ENCODE measurements at regions not wholly inside any gene's neighbourhood (a gene's known extent, or its start where the extent isn't known, plus 50 kb on each side); places are given as distances from the start of the nearest gene placed in this dataset.

DNA sequence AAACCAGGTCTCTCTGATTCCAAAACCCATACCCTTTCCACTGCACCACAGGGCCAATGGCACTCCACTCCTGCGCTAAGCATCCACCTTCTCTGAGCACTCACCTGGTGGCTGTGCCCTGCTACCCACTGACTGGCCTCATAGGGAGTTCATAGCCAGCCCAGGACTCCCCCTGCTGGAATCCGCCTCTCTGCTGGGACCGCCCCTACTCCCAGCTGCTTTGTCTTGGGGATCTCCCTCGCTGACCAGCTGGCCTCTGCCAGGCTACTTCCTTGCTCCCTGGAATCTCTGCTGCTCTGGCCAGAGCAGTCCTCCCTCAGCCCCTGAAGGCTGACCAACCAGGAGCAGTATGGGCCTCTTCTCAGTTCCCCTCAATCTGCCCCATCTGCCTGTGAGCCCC lies 129.7 kb downstream of the FAXC start:
- in situ Hi-C loops (cut with MboI; ENCODE audit: low sequenced_read_pairs, unreplicated experiment), result no loop called here
- peak; percentile 35 for DNase-seq (ENCODE audit: low spot score)
- TF ChIP-seq, protein P1, sequence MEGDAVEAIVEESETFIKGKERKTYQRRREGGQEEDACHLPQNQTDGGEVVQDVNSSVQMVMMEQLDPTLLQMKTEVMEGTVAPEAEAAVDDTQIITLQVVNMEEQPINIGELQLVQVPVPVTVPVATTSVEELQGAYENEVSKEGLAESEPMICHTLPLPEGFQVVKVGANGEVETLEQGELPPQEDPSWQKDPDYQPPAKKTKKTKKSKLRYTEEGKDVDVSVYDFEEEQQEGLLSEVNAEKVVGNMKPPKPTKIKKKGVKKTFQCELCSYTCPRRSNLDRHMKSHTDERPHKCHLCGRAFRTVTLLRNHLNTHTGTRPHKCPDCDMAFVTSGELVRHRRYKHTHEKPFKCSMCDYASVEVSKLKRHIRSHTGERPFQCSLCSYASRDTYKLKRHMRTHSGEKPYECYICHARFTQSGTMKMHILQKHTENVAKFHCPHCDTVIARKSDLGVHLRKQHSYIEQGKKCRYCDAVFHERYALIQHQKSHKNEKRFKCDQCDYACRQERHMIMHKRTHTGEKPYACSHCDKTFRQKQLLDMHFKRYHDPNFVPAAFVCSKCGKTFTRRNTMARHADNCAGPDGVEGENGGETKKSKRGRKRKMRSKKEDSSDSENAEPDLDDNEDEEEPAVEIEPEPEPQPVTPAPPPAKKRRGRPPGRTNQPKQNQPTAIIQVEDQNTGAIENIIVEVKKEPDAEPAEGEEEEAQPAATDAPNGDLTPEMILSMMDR (IDR thresholded peaks at IDR 0.05; ENCODE audit: borderline replicate concordance, control extremely low read depth, extremely low read depth, insufficient read depth, missing control alignments), result no peak

DNA sequence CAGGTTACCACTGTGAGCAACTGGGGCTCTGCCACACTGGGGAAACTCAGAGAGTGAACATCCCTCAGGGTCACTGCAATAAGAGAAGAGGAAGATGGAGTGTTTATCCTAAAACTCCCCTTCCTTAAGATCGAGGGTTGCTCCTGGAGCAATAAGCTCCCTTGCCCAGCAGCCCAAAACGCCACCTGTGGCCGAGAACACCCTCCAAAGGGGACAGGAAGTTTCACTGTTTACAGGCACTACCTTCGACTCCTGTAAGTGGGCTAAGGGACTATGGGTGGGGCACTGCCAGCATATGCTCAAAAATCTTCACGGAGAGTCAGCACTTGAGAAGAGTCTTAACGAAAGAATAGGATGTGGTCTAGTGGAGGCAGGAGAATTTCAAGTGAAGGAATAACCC lies 132.5 kb downstream of the FAXC start:
- TF ChIP-seq, protein P1 (IDR thresholded peaks at IDR 0.05; ENCODE audit: borderline replicate concordance, control extremely low read depth, extremely low read depth, insufficient read depth, missing control alignments), result no peak
- in situ Hi-C loops (cut with MboI; ENCODE audit: low sequenced_read_pairs, unreplicated experiment), result no loop called here
- no peak for DNase-seq (ENCODE audit: low spot score)

DNA sequence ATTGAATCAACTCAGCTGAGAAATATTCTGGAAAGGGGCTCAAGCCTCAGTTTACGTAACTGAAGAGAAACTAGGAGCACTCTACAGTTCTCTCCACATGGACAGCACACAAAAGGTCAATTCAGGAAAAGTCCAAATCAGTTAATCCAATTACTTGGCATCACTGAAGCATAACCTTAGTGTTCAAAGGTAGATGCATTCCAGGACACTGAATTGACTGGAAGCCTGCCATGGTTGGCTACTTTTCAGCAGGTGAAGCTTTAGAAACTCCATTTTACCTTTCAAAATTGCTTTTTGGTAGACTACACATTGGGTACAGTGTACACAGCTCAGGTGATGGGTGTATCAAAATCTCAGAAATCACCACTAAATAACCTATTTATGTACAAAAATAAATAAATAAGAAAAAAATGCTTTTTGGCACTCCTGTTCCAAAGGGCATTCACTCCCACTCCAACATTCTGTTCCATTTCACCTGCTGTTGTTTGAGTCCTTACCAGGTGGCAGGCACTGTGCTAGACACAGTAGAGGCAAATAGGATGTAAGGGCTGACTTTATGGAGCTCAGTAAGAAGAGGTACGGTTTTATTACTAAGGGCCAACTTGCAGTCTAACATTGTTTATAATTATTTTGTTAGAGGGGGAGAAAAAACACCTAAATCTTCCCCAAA lies 153.4 kb downstream of the FAXC start:
- DNase-seq (ENCODE audit: low spot score), result no peak
- TF ChIP-seq, protein P1 (IDR thresholded peaks at IDR 0.05; ENCODE audit: borderline replicate concordance, control extremely low read depth, extremely low read depth, insufficient read depth, missing control alignments), result no peak
- in situ Hi-C loops (cut with MboI; ENCODE audit: low sequenced_read_pairs, unreplicated experiment), result no loop called here

DNA sequence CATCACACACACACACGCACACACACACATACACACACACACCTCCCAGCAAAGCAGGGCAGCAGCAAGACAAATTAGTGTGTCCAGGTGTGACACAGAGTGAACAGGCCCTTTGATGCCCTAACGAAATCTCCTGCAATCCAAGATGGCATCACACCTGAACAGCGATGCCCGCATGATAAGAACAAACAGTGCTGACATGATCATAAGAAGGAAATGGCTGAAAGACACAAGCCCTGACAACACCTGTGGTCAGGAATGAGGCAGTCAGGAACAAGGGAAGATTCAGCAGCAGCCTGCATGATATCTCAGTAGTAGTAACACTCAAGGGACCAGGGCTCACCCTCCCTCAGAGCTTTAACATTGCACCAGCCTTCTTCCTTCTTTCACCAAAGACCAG lies 156.9 kb downstream of the FAXC start:
- TF ChIP-seq, protein P1 (IDR thresholded peaks at IDR 0.05; ENCODE audit: borderline replicate concordance, control extremely low read depth, extremely low read depth, insufficient read depth, missing control alignments), result no peak
- in situ Hi-C loops (cut with MboI; ENCODE audit: low sequenced_read_pairs, unreplicated experiment), result no loop called here
- no peak for DNase-seq (ENCODE audit: low spot score)

DNA sequence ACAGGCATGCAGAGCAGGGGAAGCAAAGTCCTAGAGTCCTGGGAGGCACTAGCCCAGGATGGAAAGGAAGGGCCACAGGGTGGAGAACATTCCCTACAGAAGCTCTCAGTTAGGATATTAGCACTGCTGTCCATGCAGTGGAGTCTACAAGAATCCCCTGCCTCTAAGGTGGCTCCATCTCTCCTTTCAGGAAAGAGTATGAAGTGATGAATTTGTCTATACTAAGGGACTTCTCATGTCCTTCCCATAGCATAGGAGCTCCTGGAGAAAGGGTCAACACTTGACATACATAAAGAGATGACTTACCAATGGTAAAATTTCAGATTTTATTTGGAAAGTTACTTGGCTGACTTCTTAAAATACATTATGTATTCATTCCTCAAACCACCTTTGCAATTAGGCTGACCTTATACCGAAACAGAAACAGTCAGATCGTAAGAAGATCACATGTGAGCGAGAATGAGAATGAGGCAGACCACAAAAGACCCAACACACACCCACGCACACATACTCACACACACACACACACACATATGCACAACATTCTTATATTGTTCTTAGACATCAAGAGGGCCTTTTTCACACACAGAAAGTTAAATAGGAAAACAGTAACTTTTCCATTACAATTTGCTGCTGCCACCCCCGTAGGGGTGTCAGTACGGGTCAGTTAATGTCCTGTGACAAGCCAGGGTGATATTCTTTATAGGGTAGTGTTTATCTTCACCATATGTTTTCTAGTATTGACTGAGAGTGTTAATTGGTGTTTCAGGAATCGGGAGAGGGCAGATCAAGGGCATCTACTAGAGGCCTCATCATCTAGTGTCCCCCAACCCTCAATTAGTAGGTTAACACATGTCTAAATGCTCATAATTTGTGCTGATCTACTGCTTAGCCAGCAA lies 159.4 kb downstream of the FAXC start:
- TF ChIP-seq, protein P1 (IDR thresholded peaks at IDR 0.05; ENCODE audit: borderline replicate concordance, control extremely low read depth, extremely low read depth, insufficient read depth, missing control alignments), result no peak
- peak; percentile 57 for DNase-seq (ENCODE audit: low spot score)
- in situ Hi-C loops (cut with MboI; ENCODE audit: low sequenced_read_pairs, unreplicated experiment), result no loop called here

DNA sequence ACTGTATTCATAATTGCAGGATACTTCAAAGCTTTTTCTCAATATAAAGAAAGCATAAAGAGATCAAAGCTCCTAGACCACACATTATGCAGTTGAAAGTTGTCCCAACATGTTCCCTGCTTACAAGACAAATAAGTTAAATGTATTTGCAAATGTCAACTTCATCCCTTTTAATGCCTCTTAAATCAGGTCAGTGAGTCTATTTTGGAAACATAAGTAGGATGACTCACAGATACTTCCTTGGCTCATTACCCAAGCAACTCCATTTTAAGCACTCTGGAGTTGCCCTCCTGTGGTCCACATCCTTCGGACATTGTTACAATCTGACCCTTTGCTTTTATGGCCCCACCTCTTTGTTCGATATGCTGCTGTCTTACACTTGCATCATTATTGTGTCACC lies 162.0 kb downstream of the FAXC start:
- no peak for DNase-seq (ENCODE audit: low spot score)

More for the DNA sequence above, 162.0 kb downstream of the FAXC start:
- in situ Hi-C loops (cut with MboI; ENCODE audit: low sequenced_read_pairs, unreplicated experiment), result no loop called here
- TF ChIP-seq, protein P1 (IDR thresholded peaks at IDR 0.05; ENCODE audit: borderline replicate concordance, control extremely low read depth, extremely low read depth, insufficient read depth, missing control alignments), result no peak
